SW 1271 (cell line): ENCODE measurements at regions not wholly inside any gene's neighbourhood (a gene's known extent, or its start where the extent isn't known, plus 50 kb on each side); places are given as distances from the start of the nearest gene placed in this dataset.

ENCODE experiments used
- DNase-seq, 2 experiments: peaks; one replicate each; lab custom pipeline; 2025; lab: John Stamatoyannopoulos, UW

GRCh38 chr20:11520596-11520995 is 397.1 kb upstream of the BTBD3 start:
- DNase-seq, result no peak

GRCh38 chr20:11521476-11522365 is 396.0 kb upstream of the BTBD3 start:
- no peak for DNase-seq

GRCh38 chr20:11522366-11522741 is 395.3 kb upstream of the BTBD3 start:
- no peak for DNase-seq

- DNase-seq, result no peak
These were observed 388.6 kb upstream of the BTBD3 start for GRCh38 chr20:11529047-11529446.

GRCh38 chr20:11537032-11537431 is 380.7 kb upstream of the BTBD3 start:
- no peak for DNase-seq

- no peak for DNase-seq
These were observed 378.2 kb upstream of the BTBD3 start for GRCh38 chr20:11539450-11539849.

GRCh38 chr20:11540558-11540957 is 377.1 kb upstream of the BTBD3 start:
- no peak for DNase-seq

- no peak for DNase-seq
These were observed 375.0 kb upstream of the BTBD3 start for GRCh38 chr20:11542645-11543044.

GRCh38 chr20:11544029-11544678 is 373.5 kb upstream of the BTBD3 start:
- DNase-seq, result peak in 1 of 2 experiments; percentile 71

GRCh38 chr20:11546939-11547338 is 370.8 kb upstream of the BTBD3 start:
- no peak for DNase-seq

- no peak for DNase-seq
These were observed 368.3 kb upstream of the BTBD3 start for GRCh38 chr20:11549172-11550103.

- DNase-seq, result no peak
These were observed 366.9 kb upstream of the BTBD3 start for GRCh38 chr20:11550657-11551338.

- no peak for DNase-seq
These were observed 366.2 kb upstream of the BTBD3 start for GRCh38 chr20:11551479-11551878.

GRCh38 chr20:11553603-11554002 is 364.1 kb upstream of the BTBD3 start:
- peak in 1 of 2 experiments; percentile 6 for DNase-seq

- no peak for DNase-seq
These were observed 362.2 kb upstream of the BTBD3 start for GRCh38 chr20:11555510-11555909.

GRCh38 chr20:11556410-11556809 is 361.3 kb upstream of the BTBD3 start:
- DNase-seq, result no peak

GRCh38 chr20:11564491-11564890 is 353.2 kb upstream of the BTBD3 start:
- DNase-seq, result no peak

GRCh38 chr20:11569163-11569562 is 348.5 kb upstream of the BTBD3 start:
- DNase-seq, result no peak

GRCh38 chr20:11573507-11573906 is 344.2 kb upstream of the BTBD3 start:
- no peak for DNase-seq

GRCh38 chr20:11581271-11581670 is 336.4 kb upstream of the BTBD3 start:
- peak in 1 of 2 experiments; percentile 13 for DNase-seq

- no peak for DNase-seq
These were observed 335.6 kb upstream of the BTBD3 start for GRCh38 chr20:11582060-11582459.
